ENCODE measurements at regions not wholly inside any gene's neighbourhood (a gene's known extent, or its start where the extent isn't known, plus 50 kb on each side); places are given as distances from the start of the nearest gene placed in this dataset.

- DNase-seq (ENCODE audit: low spot score), result no peak
- no peak for TF ChIP-seq CTCF (IDR thresholded peaks at IDR 0.05; ENCODE audit: extremely low read depth, missing control alignments)
Observed at GRCh38 chr11:87954476-87954875, 220.8 kb downstream of the RAB38 start.

GRCh38 chr11:87942786-87943185 lies 232.5 kb downstream of the RAB38 start:
- DNase-seq (ENCODE audit: low spot score), result no peak
- TF ChIP-seq CTCF (IDR thresholded peaks at IDR 0.05; ENCODE audit: extremely low read depth, missing control alignments), result no peak

- TF ChIP-seq CTCF (IDR thresholded peaks at IDR 0.05; ENCODE audit: extremely low read depth, missing control alignments), result no peak
Observed at GRCh38 chr11:87934182-87934581, 241.1 kb downstream of the RAB38 start.

GRCh38 chr11:87926250-87926970 lies 248.8 kb downstream of the RAB38 start:
- DNase-seq (ENCODE audit: low spot score), result no peak
- TF ChIP-seq CTCF (IDR thresholded peaks at IDR 0.05; ENCODE audit: extremely low read depth, missing control alignments), result no peak

More at GRCh38 chr11:87934182-87934581, 241.1 kb downstream of the RAB38 start:
- DNase-seq (ENCODE audit: low spot score), result no peak

GRCh38 chr11:87924125-87924524 lies 251.1 kb downstream of the RAB38 start:
- DNase-seq (ENCODE audit: low spot score), result no peak
- TF ChIP-seq CTCF (IDR thresholded peaks at IDR 0.05; ENCODE audit: extremely low read depth, missing control alignments), result no peak

GRCh38 chr11:87917111-87917510 lies 258.1 kb downstream of the RAB38 start:
- no peak for TF ChIP-seq CTCF (IDR thresholded peaks at IDR 0.05; ENCODE audit: extremely low read depth, missing control alignments)
- DNase-seq (ENCODE audit: low spot score), result no peak

- TF ChIP-seq CTCF (IDR thresholded peaks at IDR 0.05; ENCODE audit: extremely low read depth, missing control alignments), result no peak
- DNase-seq (ENCODE audit: low spot score), result no peak
Observed at GRCh38 chr11:87909178-87909577, 266.1 kb downstream of the RAB38 start.

Measured in GM20000 (cell line).